GM12878 (cell line): ENCODE measurements at regions not wholly inside any gene's neighbourhood (a gene's known extent, or its start where the extent isn't known, plus 50 kb on each side); places are given as distances from the start of the nearest gene placed in this dataset.

Experiments used
- ATF3 ChIP-seq: IDR thresholded peaks from 2 replicates; pipeline ENCODE4 v1.6.1; 2011; ENCODE audit warnings: low read depth, mild to moderate bottlenecking, low read length, moderate library complexity, borderline replicate concordance; ENCODE audit errors: extremely low read depth
- BACH1 ChIP-seq: fragments of 450-650 bp; IDR thresholded peaks from 2 replicates; pipeline ENCODE4 v1.6.1; 2017; ENCODE audit warnings: mild to moderate bottlenecking, borderline replicate concordance
- CHD2 ChIP-seq: IDR thresholded peaks from 2 replicates; pipeline ENCODE4 v1.6.1; 2011; ENCODE audit warnings: low read depth, low read length, improper control_type of control experiment, borderline replicate concordance

- TF ChIP-seq CHD2 (no peak), BACH1 (no peak), ATF3 (no peak)
These were observed 142.4 kb downstream of the ICE1 start for GRCh38 chr5:5564898-5565297.
